K562 (cell line): ENCODE measurements at regions not wholly inside any gene's neighbourhood (a gene's known extent, or its start where the extent isn't known, plus 50 kb on each side); places are given as distances from the start of the nearest gene placed in this dataset.

Source experiments
- ARNT ChIP-seq, 2 experiments: fragments of 450-650 bp; IDR thresholded peaks; 2 replicates each; pipeline ENCODE4 v1.6.1; 2016; ENCODE audit warnings: mild to moderate bottlenecking in 1 of 2
- ETV1 ChIP-seq: fragments of 450-650 bp; conservative IDR thresholded peaks from 2 replicates; pipeline ENCODE4 v1.6.1; 2016; ENCODE audit warnings: missing genetic modification characterization, control low read depth, low read depth, missing compliant biosample characterization
- FOXK1 ChIP-seq: sonication (generic); formaldehyde crosslinking; IDR thresholded peaks from 2 replicates; pipeline ENCODE4 v1.8.0; 2022; ENCODE audit warnings: missing genetic modification reagents, mild to moderate bottlenecking, borderline replicate concordance
- HDAC3 ChIP-seq: fragments of 450-650 bp; IDR thresholded peaks from 2 replicates; pipeline ENCODE4 v1.6.1; 2018; ENCODE audit warnings: borderline replicate concordance, mild to moderate bottlenecking, moderate library complexity; ENCODE audit not compliant: partially characterized antibody
- HNRNPH1 ChIP-seq: fragments of 200-400 bp; formaldehyde crosslinking; optimal IDR thresholded peaks from 2 replicates; pipeline ENCODE3; 2017; ENCODE audit warnings: low read depth, mild to moderate bottlenecking, low read length, moderate library complexity
- HNRNPLL ChIP-seq: fragments of 200-400 bp; formaldehyde crosslinking; IDR thresholded peaks from 2 replicates; pipeline ENCODE4 v1.6.1; 2017; ENCODE audit warnings: low read length, low read depth, mild to moderate bottlenecking; ENCODE audit not compliant: poor library complexity, severe bottlenecking
- POLR2AphosphoS5 ChIP-seq: IDR thresholded peaks from 2 replicates; pipeline ENCODE4 v1.6.1; 2011; ENCODE audit warnings: mild to moderate bottlenecking, low read depth, low read length, moderate library complexity; ENCODE audit not compliant: control insufficient read depth, insufficient read depth
- RNF219 ChIP-seq: fragments of 250-450 bp; sonication (Bioruptor Pico); IDR thresholded peaks from 2 replicates; pipeline ENCODE4 v1.5.0; 2022; ENCODE audit warnings: mild to moderate bottlenecking
- SAP30 ChIP-seq: fragments of 200-600 bp; sonication (generic); IDR thresholded peaks from 2 replicates; pipeline ENCODE4 v1.6.1; 2012; ENCODE audit warnings: borderline replicate concordance, low read depth, mild to moderate bottlenecking, moderate library complexity, low read length, control low read depth, inconsistent platforms; ENCODE audit not compliant: insufficient read depth, poor library complexity, severe bottlenecking
- SNIP1 ChIP-seq: fragments of 450-650 bp; IDR thresholded peaks from 2 replicates; pipeline ENCODE4 v1.7.1; 2017; ENCODE audit warnings: low read depth, mild to moderate bottlenecking
- SP1 ChIP-seq: sonication (generic); formaldehyde crosslinking; IDR thresholded peaks from 2 replicates; pipeline ENCODE4 v1.8.1; 2022; ENCODE audit warnings: mild to moderate bottlenecking, missing genetic modification reagents
- SREBF1 ChIP-seq: fragments of 150-350 bp; IDR thresholded peaks from 2 replicates; pipeline ENCODE4 v1.6.1; 2014; ENCODE audit warnings: antibody characterized with exemption, low read depth, low read length, borderline replicate concordance
- TAF7 ChIP-seq: fragments of 450-650 bp; IDR thresholded peaks from 2 replicates; pipeline ENCODE4 v1.6.1; 2016; ENCODE audit warnings: missing genetic modification characterization, missing compliant biosample characterization
- TSC22D4 ChIP-seq: fragments of 450-650 bp; IDR thresholded peaks from 2 replicates; pipeline ENCODE4 v1.6.1; 2016; ENCODE audit warnings: missing genetic modification characterization, missing biosample characterization, control low read depth
- U2AF2 ChIP-seq: fragments of 200-400 bp; formaldehyde crosslinking; optimal IDR thresholded peaks from 2 replicates; pipeline ENCODE3; 2017; ENCODE audit warnings: low read depth, mild to moderate bottlenecking, low read length
- ZKSCAN3 ChIP-seq: fragments of 250-450 bp; sonication (Bioruptor Pico); IDR thresholded peaks from 2 replicates; pipeline ENCODE4 v1.4.0; 2020
- ZNF124 ChIP-seq: sonication (generic); formaldehyde crosslinking; IDR thresholded peaks from 2 replicates; pipeline ENCODE4 v1.8.1; 2022; ENCODE audit warnings: missing genetic modification reagents
- ZNF431 ChIP-seq: sonication (generic); formaldehyde crosslinking; IDR thresholded peaks from 2 replicates; pipeline ENCODE4 v1.8.0; 2022; ENCODE audit warnings: mild to moderate bottlenecking, missing genetic modification reagents
- ZNF449 ChIP-seq: fragments of 250-450 bp; sonication (Bioruptor Pico); IDR thresholded peaks from 2 replicates; pipeline ENCODE4 v1.8.0; 2022; ENCODE audit warnings: moderate library complexity, mild to moderate bottlenecking, inconsistent platforms
- TF ChIP-seq, protein P1 (sequence below): fragments of 250-450 bp; sonication (Bioruptor Pico); IDR thresholded peaks from 2 replicates; pipeline ENCODE4 v1.8.0; 2021; ENCODE audit warnings: mild to moderate bottlenecking, moderate library complexity
- TF ChIP-seq, protein P2 (sequence below): fragments of 450-650 bp; conservative IDR thresholded peaks from 2 replicates; pipeline ENCODE4 v1.6.1; 2016; ENCODE audit warnings: missing genetic modification characterization, low read depth, mild to moderate bottlenecking, missing compliant biosample characterization, moderate library complexity

DNA sequence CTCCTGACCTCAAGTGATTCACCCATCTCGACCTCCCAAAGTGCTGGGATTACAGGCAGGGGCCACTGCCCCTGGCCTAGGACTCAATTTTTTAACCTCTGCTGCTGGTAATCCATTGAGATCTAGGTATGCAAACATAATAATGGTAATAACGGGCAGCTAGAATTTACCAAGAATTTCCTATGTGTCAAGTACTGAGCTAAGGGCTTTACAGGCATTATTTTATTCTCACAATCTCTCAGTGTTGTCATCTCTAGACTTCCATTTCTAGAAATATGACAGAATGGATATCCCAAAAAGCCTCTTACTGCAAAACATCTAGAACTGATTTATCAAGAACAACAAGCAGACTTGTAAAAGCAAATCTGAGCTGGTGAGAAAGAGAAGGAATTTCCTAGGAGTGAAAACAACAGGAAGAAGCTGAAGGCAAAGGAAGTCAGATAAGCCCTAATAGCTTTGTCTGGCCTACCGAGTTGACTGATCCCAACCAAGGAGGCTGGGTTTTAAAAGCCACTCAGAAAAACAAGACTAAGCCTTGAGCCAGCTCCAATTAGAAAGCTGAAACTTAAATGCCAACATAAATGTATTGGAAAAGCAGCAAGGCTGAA is 70.6 kb downstream of the CCDC71L start (continued):
- TF ChIP-seq SAP30 (no peak), HNRNPH1 (no peak), U2AF2 (no peak), POLR2AphosphoS5 (no peak), RNF219 (CRISPR knock-in tag) (no peak), ZNF449 (no peak), SP1 (CRISPR knock-in tag) (no peak), HNRNPLL (no peak), HDAC3 (peak; percentile 49), FOXK1 (CRISPR knock-in tag) (no peak), TAF7 (tag) (no peak), ETV1 (tag) (peak; percentile 95), ZNF124 (no peak), TSC22D4 (tag) (no peak), ZNF431 (CRISPR knock-in tag) (no peak), ARNT (IDR thresholded peaks at IDR 0.05) (peak in 1 of 2 experiments; percentile 33; a peak in 1 of 4 replicates), SNIP1 (no peak), ZKSCAN3 (CRISPR knock-in tag) (no peak), SREBF1 (no peak)
- TF ChIP-seq, protein P1, sequence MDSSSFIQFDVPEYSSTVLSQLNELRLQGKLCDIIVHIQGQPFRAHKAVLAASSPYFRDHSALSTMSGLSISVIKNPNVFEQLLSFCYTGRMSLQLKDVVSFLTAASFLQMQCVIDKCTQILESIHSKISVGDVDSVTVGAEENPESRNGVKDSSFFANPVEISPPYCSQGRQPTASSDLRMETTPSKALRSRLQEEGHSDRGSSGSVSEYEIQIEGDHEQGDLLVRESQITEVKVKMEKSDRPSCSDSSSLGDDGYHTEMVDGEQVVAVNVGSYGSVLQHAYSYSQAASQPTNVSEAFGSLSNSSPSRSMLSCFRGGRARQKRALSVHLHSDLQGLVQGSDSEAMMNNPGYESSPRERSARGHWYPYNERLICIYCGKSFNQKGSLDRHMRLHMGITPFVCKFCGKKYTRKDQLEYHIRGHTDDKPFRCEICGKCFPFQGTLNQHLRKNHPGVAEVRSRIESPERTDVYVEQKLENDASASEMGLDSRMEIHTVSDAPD (CRISPR knock-in tag) = no peak
- TF ChIP-seq, protein P2, sequence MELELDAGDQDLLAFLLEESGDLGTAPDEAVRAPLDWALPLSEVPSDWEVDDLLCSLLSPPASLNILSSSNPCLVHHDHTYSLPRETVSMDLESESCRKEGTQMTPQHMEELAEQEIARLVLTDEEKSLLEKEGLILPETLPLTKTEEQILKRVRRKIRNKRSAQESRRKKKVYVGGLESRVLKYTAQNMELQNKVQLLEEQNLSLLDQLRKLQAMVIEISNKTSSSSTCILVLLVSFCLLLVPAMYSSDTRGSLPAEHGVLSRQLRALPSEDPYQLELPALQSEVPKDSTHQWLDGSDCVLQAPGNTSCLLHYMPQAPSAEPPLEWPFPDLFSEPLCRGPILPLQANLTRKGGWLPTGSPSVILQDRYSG (tag) = no peak
